Kidney (tissue), 13 donors: ENCODE measurements at regions not wholly inside any gene's neighbourhood (a gene's known extent, or its start where the extent isn't known, plus 50 kb on each side); places are given as distances from the start of the nearest gene placed in this dataset.

Experiments
- DNase-seq, 5 donors: peaks; one replicate each; pipeline ENCODE4 v3.0.0-alpha.2; 2013 to 2020
- FAIRE-seq: peaks from 2 replicates; lab custom pipeline; 2012; peaks lifted over from hg19 to GRCh38; lab: Jason Lieb, UNC
- H3K27ac ChIP-seq, 2 donors: one replicate each; pipeline ENCODE4 v1.7.0; 2013; ENCODE audit warnings: low read depth in 2 of 2, low read length in 2 of 2, inconsistent platforms in 1 of 2
- H3K27me3 ChIP-seq: one replicate; pipeline ENCODE4 v1.7.1; 2013; ENCODE audit warnings: low read length, inconsistent platforms; ENCODE audit not compliant: control insufficient read depth, insufficient read depth
- H3K36me3 ChIP-seq, 3 donors: one replicate each; pipeline versions ENCODE4 v1.7.0 to v1.7.1; 2013; ENCODE audit warnings: low read length in 3 of 3, control low read depth in 1 of 3, inconsistent platforms in 1 of 3; ENCODE audit not compliant: insufficient read depth in 3 of 3, control insufficient read depth in 2 of 3
- H3K4me1 ChIP-seq, 3 donors: one replicate each; pipeline versions ENCODE4 v1.7.0 to v1.7.1; 2013; ENCODE audit warnings: low read length in 3 of 3, inconsistent platforms in 1 of 3, low read depth in 1 of 3; ENCODE audit not compliant: control insufficient read depth in 2 of 3, insufficient read depth in 2 of 3
- H3K4me3 ChIP-seq, 3 donors: one replicate each; pipeline versions ENCODE4 v1.7.0 to v1.8.1; 2013; ENCODE audit warnings: low read length in 3 of 3, control low read depth in 1 of 3, inconsistent platforms in 1 of 3
- H3K9ac ChIP-seq, 3 donors: one replicate each; pipeline versions ENCODE4 v1.7.0 to v1.7.1; 2013; ENCODE audit warnings: low read length in 3 of 3, control low read depth in 1 of 3, inconsistent platforms in 1 of 3
- H3K9me3 ChIP-seq, 3 donors: one replicate each; pipeline versions ENCODE4 v1.7.0 to v1.7.1; 2013; ENCODE audit warnings: low read length in 3 of 3, control low read depth in 1 of 3, inconsistent platforms in 1 of 3; ENCODE audit not compliant: control insufficient read depth in 2 of 3, insufficient read depth in 1 of 3
- intact Hi-C: fragments of 100-400 bp; cut with DNase I; formaldehyde crosslinking; loops from one replicate; pipeline ENCODE4 v1.11.1; 2022
- TF ChIP-seq, protein P1 (sequence below): IDR thresholded peaks from 3 replicates; pipeline ENCODE4 v1.5.1; 2012; ENCODE audit warnings: mild to moderate bottlenecking, moderate library complexity, borderline replicate concordance; ENCODE audit not compliant: insufficient read depth; ENCODE audit errors: extremely low read depth
- donor health status: control.
- donor health status: control.
- donor health status: control.
- donor health status: control.
- donor health status: control.
- donor health status: DM: yes; HTN: yes; CAD: no.
- donor health status: Normal renal cell carcinoma (clear cell type).

DNA sequence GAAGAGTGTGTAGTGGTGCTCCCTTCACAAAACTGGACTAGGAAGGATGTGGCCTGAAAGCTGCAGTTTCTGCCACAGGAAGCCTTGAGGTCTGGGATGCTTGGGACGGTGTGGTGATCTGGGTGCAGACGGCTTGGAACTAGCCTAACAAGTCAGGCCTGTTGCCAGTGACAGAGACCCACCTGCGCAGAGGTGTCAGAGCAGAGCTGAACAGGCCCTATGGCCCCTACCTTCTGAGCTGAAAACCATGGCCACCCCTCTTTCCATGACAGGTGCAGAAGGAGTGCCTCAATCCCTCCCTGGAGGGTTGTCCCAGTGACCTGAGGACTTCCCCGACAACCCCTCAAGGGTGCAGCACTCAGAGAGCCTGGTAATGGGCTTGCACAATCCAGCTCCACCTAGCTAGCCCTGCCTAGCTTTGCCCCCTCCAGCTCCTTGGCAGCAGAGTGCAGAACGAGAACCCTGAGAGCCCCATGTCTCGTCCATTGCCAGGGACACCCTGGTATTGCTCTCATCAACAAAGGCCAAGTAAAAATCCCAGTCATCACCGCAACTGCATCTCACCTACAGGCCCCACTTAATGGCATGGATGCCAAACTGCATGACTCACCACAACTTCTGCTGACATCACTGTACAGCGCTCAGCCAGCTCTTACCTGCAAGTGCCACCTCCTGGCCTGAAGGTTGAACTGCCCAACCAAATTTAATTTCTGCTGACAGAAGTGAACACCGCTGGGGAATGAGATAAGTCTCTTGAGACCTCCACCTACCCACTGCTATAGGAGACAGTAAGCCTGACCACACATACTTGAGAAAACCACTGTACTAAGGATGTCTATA lies 563.1 kb downstream of the TFAP2A start:
- no peaks in the 10 kb centered on the region for H3K4me1 ChIP-seq
- no peaks in the 10 kb centered on the region for H3K27me3 ChIP-seq
- DNase-seq: no peak
- H3K4me3 ChIP-seq: no peak overlapping the region
- peaks cover 0 to 22% (median 5%) of the 10 kb centered on the region in 3 donors for H3K9me3 ChIP-seq
- TF ChIP-seq, protein P1, sequence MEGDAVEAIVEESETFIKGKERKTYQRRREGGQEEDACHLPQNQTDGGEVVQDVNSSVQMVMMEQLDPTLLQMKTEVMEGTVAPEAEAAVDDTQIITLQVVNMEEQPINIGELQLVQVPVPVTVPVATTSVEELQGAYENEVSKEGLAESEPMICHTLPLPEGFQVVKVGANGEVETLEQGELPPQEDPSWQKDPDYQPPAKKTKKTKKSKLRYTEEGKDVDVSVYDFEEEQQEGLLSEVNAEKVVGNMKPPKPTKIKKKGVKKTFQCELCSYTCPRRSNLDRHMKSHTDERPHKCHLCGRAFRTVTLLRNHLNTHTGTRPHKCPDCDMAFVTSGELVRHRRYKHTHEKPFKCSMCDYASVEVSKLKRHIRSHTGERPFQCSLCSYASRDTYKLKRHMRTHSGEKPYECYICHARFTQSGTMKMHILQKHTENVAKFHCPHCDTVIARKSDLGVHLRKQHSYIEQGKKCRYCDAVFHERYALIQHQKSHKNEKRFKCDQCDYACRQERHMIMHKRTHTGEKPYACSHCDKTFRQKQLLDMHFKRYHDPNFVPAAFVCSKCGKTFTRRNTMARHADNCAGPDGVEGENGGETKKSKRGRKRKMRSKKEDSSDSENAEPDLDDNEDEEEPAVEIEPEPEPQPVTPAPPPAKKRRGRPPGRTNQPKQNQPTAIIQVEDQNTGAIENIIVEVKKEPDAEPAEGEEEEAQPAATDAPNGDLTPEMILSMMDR: peak; percentile 26
- no peaks in the 10 kb centered on the region for H3K36me3 ChIP-seq
- H3K9ac ChIP-seq: no peak overlapping the region
- intact Hi-C loops: no loop called here
- no peak for FAIRE-seq
- H3K27ac ChIP-seq: no peak overlapping the region

DNA sequence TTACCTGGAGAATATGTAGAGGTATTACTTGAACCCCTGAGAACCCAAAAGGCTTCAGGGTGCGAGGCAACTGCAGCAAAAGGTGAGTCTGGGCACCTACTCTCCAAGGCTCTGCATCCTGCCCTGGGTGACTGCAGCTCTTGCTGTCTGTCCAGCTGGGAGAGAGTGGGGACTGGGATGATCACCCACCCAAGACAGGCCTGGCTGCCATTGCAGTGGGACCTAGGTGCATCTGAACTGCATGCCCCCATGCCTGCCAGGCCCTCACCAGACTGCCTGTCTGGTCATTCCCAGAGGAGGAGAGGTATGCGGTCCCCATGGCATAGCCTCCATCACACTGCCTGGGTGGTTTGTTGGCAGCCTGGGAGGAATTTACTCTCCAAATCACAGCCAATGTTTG lies 563.9 kb downstream of the TFAP2A start:
- Histone ChIP-seq H3K4me3 (no peak overlapping the region), H3K27me3 (no peaks in the 10 kb centered on the region), H3K9me3 (peaks cover 4 to 29% (median 7%) of the 10 kb centered on the region in 3 donors), H3K9ac (no peak overlapping the region), H3K4me1 (no peaks in the 10 kb centered on the region), H3K36me3 (no peaks in the 10 kb centered on the region), H3K27ac (no peak overlapping the region)
- peak in 1 of 5 donors; percentile 56 for DNase-seq
- FAIRE-seq: no peak
- TF ChIP-seq, protein P1: no peak
- intact Hi-C loops: no loop called here

DNA sequence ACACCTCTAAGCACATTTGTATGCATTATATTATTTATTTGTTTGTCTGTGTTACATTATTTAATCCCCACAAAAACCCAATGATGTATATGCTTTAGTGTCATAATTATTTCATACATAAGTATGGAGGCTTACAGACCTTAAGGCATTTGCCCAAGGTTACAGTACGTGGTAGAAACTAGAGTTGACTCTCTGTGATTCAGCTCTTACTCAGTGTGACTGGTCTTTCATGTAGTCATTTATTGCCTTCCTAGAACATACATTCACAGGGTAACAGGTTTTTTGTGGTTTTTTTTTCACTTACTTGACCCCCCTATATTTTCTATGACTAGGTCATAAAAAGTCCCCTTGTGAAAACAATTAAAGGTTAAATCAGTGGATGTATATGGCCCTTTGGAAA lies 566.8 kb downstream of the TFAP2A start:
- H3K27me3 ChIP-seq: no peaks in the 10 kb centered on the region
- no peak overlapping the region for H3K9ac ChIP-seq
- H3K9me3 ChIP-seq: peaks cover 3 to 23% (median 4%) of the 10 kb centered on the region in 3 donors
- no peaks in the 10 kb centered on the region for H3K36me3 ChIP-seq
- no peak overlapping the region for H3K4me3 ChIP-seq
- intact Hi-C loops: no loop called here
- H3K27ac ChIP-seq: no peak overlapping the region
- TF ChIP-seq, protein P1: no peak
- H3K4me1 ChIP-seq: no peaks in the 10 kb centered on the region
- FAIRE-seq (no peak), DNase-seq (no peak)
